GM21390 (cell line): ENCODE measurements at regions not wholly inside any gene's neighbourhood (a gene's known extent, or its start where the extent isn't known, plus 50 kb on each side); places are given as distances from the start of the nearest gene placed in this dataset.
"Not testable (repeated sequence)": the region's sequence is repeated elsewhere in the genome, so short reads cannot be mapped to it uniquely, and the experiment has no call there.

Experiments used
- ATAC-seq: cut with Tn5 transposase; IDR thresholded peaks from one replicate; pipeline ENCODE4 v1.9.1; 2021; ENCODE audit not compliant: unreplicated experiment

GRCh38 chr2:111660811-111661210 is 223.2 kb downstream of the ANAPC1 start:
- no peak for ATAC-seq

- no peak for ATAC-seq
Measured at GRCh38 chr2:111661286-111661940, 222.6 kb downstream of the ANAPC1 start.

- ATAC-seq: no peak
Measured at GRCh38 chr2:111662039-111662770, 221.8 kb downstream of the ANAPC1 start.

GRCh38 chr2:111662771-111663470 is 221.1 kb downstream of the ANAPC1 start:
- ATAC-seq: peak; percentile 88

GRCh38 chr2:111663471-111664274 is 220.3 kb downstream of the ANAPC1 start:
- ATAC-seq: peak; percentile 10

GRCh38 chr2:111664275-111664850 is 219.6 kb downstream of the ANAPC1 start:
- no peak for ATAC-seq

- ATAC-seq: no peak
Measured at GRCh38 chr2:111665011-111665410, 219.0 kb downstream of the ANAPC1 start.

GRCh38 chr2:111665551-111666116 is 218.4 kb downstream of the ANAPC1 start:
- ATAC-seq: no peak

- ATAC-seq: no peak
Measured at GRCh38 chr2:111666160-111666559, 217.8 kb downstream of the ANAPC1 start.

- ATAC-seq: no peak
Measured at GRCh38 chr2:111667001-111667400, 217.0 kb downstream of the ANAPC1 start.

- no peak for ATAC-seq
Measured at GRCh38 chr2:111667542-111668273, 216.3 kb downstream of the ANAPC1 start.

- no peak for ATAC-seq
Measured at GRCh38 chr2:111668274-111668616, 215.7 kb downstream of the ANAPC1 start.

- ATAC-seq: no peak
Measured at GRCh38 chr2:111668741-111669140, 215.3 kb downstream of the ANAPC1 start.

GRCh38 chr2:111669928-111670695 is 213.9 kb downstream of the ANAPC1 start:
- no peak for ATAC-seq

- no peak for ATAC-seq
Measured at GRCh38 chr2:111670776-111671175, 213.2 kb downstream of the ANAPC1 start.

GRCh38 chr2:111671426-111672150 is 212.4 kb downstream of the ANAPC1 start:
- ATAC-seq: no peak

- not testable (repeated sequence) for ATAC-seq
Measured at GRCh38 chr2:111672641-111673040, 211.4 kb downstream of the ANAPC1 start.

GRCh38 chr2:111673526-111673925 is 210.5 kb downstream of the ANAPC1 start:
- ATAC-seq: no peak
